ENCODE measurements at regions not wholly inside any gene's neighbourhood (a gene's known extent, or its start where the extent isn't known, plus 50 kb on each side); places are given as distances from the start of the nearest gene placed in this dataset.

GRCh38 chr4:41838590-41838989 is 90.1 kb upstream of the PHOX2B start:
- TF ChIP-seq CTCF (IDR thresholded peaks at IDR 0.05), result no peak
- no peak for TF ChIP-seq POLR2A (IDR thresholded peaks at IDR 0.05)
